ENCODE measurements at regions not wholly inside any gene's neighbourhood (a gene's known extent, or its start where the extent isn't known, plus 50 kb on each side); places are given as distances from the start of the nearest gene placed in this dataset.

DNA sequence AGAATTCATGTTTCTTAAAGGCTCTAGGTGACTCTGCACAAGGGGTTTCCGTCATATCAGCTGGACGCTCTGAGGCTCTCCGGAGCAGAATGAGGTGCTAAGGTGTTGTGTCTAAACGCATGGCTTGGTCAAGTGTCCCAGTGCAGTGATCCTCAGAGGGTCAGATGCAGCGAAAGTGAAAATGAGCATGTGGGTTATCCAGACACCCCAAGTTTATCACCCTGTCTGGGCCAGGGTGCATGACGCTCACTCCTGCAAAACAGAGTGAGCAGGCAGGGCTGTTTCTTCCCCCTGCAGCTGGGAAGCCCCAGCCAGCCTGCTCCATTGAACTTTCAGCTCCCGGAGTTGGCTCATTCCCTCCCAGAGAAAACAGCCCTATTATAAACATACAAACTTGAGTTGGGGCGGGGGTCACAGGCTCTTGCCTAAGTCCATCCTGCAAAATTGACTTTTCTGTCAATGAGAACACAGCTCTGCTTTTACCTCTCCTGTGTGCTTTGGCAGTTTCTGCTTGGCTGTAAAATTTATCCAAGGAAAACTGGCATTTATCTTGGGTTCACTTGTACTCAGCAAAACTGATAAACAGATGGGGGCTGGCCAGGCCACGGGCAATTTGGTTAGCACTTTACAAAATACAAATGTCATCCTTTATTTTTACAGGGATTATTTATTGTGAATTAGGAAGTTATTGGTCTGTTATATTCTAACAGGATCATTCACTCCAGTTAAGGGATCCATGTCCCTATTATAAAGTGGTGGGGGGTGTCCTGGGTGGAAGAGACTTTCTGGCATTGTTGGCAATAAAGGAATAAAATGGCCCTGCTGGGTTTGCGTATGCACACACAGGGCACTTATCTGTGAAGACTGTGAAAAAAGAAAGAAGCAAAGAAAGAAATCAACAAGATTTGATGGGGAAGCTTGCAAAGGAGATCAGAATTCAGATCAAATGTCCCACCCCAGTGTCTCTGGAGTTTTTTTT lies 154.9 kb downstream of the FOXA2 start (continued):
- no peak for TF ChIP-seq PCBP2 (optimal IDR thresholded peaks at IDR 0.05; ENCODE audit: low read depth, low read length, poor library complexity, severe bottlenecking)
- TF ChIP-seq POLR2AphosphoS5 (IDR thresholded peaks at IDR 0.05; ENCODE audit: low read depth, low read length): peak; percentile 65; the same call in 1 of the 2 replicates
- 0 out of 2 replicates have a peak, but pooled peaks have one; percentile 17 for TF ChIP-seq MXD4 (CRISPR knock-in tag; IDR thresholded peaks at IDR 0.05)
- no peak for TF ChIP-seq TEAD2 (CRISPR knock-in tag; IDR thresholded peaks at IDR 0.05)
- peak; percentile 93 for TF ChIP-seq CEBPG (CRISPR knock-in tag; IDR thresholded peaks at IDR 0.05)
- TF ChIP-seq, protein P1, sequence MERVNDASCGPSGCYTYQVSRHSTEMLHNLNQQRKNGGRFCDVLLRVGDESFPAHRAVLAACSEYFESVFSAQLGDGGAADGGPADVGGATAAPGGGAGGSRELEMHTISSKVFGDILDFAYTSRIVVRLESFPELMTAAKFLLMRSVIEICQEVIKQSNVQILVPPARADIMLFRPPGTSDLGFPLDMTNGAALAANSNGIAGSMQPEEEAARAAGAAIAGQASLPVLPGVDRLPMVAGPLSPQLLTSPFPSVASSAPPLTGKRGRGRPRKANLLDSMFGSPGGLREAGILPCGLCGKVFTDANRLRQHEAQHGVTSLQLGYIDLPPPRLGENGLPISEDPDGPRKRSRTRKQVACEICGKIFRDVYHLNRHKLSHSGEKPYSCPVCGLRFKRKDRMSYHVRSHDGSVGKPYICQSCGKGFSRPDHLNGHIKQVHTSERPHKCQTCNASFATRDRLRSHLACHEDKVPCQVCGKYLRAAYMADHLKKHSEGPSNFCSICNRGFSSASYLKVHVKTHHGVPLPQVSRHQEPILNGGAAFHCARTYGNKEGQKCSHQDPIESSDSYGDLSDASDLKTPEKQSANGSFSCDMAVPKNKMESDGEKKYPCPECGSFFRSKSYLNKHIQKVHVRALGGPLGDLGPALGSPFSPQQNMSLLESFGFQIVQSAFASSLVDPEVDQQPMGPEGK (CRISPR knock-in tag; IDR thresholded peaks at IDR 0.05): peak; percentile 98
- TF ChIP-seq ZNF850 (CRISPR knock-in tag; conservative IDR thresholded peaks at IDR 0.05): no peak
- no peak for TF ChIP-seq NFE2 (CRISPR knock-in tag; IDR thresholded peaks at IDR 0.05)
- TF ChIP-seq CCAR2 (optimal IDR thresholded peaks at IDR 0.05; ENCODE audit: low read depth, low read length): peak; percentile 79
- TF ChIP-seq ZNF224 (CRISPR knock-in tag; IDR thresholded peaks at IDR 0.05): peak; percentile 87
- peak; percentile 68; the same call in 1 of the 2 replicates for TF ChIP-seq ZNF678 (CRISPR knock-in tag; IDR thresholded peaks at IDR 0.05)
- no peak; the same call in 1 of the 2 replicates for TF ChIP-seq ZFP91 (CRISPR knock-in tag; IDR thresholded peaks at IDR 0.05; ENCODE audit: borderline replicate concordance)
- no peak for TF ChIP-seq NFE2L2 (IDR thresholded peaks at IDR 0.05; ENCODE audit: low read length)
- TF ChIP-seq ZNF501 (CRISPR knock-in tag; IDR thresholded peaks at IDR 0.05): peak; percentile 72; the same call in 1 of the 2 replicates
- peak; percentile 79; the same call in 1 of the 2 replicates for TF ChIP-seq TBX2 (CRISPR knock-in tag; IDR thresholded peaks at IDR 0.05; ENCODE audit: borderline replicate concordance)
- TF ChIP-seq ZEB1 (IDR thresholded peaks at IDR 0.05; ENCODE audit: insufficient replicate concordance, low read depth): peak; percentile 65
- TF ChIP-seq PAXIP1 (CRISPR knock-in tag; conservative IDR thresholded peaks at IDR 0.05): peak; percentile 98
- TF ChIP-seq, protein P2, sequence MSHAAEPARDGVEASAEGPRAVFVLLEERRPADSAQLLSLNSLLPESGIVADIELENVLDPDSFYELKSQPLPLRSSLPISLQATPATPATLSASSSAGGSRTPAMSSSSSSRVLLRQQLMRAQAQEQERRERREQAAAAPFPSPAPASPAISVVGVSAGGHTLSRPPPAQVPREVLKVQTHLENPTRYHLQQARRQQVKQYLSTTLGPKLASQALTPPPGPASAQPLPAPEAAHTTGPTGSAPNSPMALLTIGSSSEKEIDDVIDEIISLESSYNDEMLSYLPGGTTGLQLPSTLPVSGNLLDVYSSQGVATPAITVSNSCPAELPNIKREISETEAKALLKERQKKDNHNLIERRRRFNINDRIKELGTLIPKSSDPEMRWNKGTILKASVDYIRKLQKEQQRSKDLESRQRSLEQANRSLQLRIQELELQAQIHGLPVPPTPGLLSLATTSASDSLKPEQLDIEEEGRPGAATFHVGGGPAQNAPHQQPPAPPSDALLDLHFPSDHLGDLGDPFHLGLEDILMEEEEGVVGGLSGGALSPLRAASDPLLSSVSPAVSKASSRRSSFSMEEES (CRISPR knock-in tag; IDR thresholded peaks at IDR 0.05): no peak; the same call in 1 of the 2 replicates
- peak; percentile 73 for TF ChIP-seq SMAD3 (CRISPR knock-in tag; IDR thresholded peaks at IDR 0.05)
- TF ChIP-seq JDP2 (CRISPR knock-in tag; IDR thresholded peaks at IDR 0.05; ENCODE audit: borderline replicate concordance): no peak

All from HepG2 (cell line).